ENCODE measurements at regions not wholly inside any gene's neighbourhood (a gene's known extent, or its start where the extent isn't known, plus 50 kb on each side); places are given as distances from the start of the nearest gene placed in this dataset.

GRCh38 chr17:36707904-36708303 lies 106.5 kb downstream of the MRM1 start:
- intact Hi-C loops (cut with DNase I), result no loop called here
- Histone ChIP-seq H3K4me1 (peaks cover 0 to 3% of the 10 kb centered on the region in 2 donors), H3K27me3 (no peaks in the 10 kb centered on the region), H3K27ac (no peak overlapping the region), H3K4me3 (replicated peaks in 1 of 3) (no peak overlapping the region), H3K36me3 (no peaks in the 10 kb centered on the region), H3K9me3 (no peaks in the 10 kb centered on the region)
- TF ChIP-seq POLR2A (IDR thresholded peaks at IDR 0.05), result no peak
- TF ChIP-seq CTCF (IDR thresholded peaks at IDR 0.05), result no peak
- no peak for DNase-seq
- WGBS, 2 donors, result 96 to 98% methylated on average over 3 of the region's 3 CpGs

GRCh38 chr17:36714789-36715188 lies 113.4 kb downstream of the MRM1 start:
- no peak for DNase-seq
- H3K36me3 ChIP-seq, result no peaks in the 10 kb centered on the region
- TF ChIP-seq CTCF (IDR thresholded peaks at IDR 0.05) (no peak), POLR2A (IDR thresholded peaks at IDR 0.05) (no peak)
- no peak overlapping the region for H3K4me3 ChIP-seq (replicated peaks in 1 of 3)
- intact Hi-C loops (cut with DNase I), result no loop called here
- WGBS, 2 donors, result 79 to 80% methylated on average over 6 of the region's 6 CpGs
- no peaks in the 10 kb centered on the region for H3K27me3 ChIP-seq
- no peaks in the 10 kb centered on the region for H3K4me1 ChIP-seq
- no peaks in the 10 kb centered on the region for H3K9me3 ChIP-seq
- no peak overlapping the region for H3K27ac ChIP-seq

- Histone ChIP-seq H3K36me3 (no peaks in the 10 kb centered on the region), H3K9me3 (no peaks in the 10 kb centered on the region)
- intact Hi-C loops (cut with DNase I), result no loop called here
These were observed 114.6 kb downstream of the MRM1 start for GRCh38 chr17:36715951-36716350.

GRCh38 chr17:36717088-36717487 lies 115.7 kb downstream of the MRM1 start:
- TF ChIP-seq POLR2A (IDR thresholded peaks at IDR 0.05), result no peak
- no peak for TF ChIP-seq CTCF (IDR thresholded peaks at IDR 0.05)
- 76 to 77% methylated on average over 3 of the region's 3 CpGs for WGBS, 2 donors
- no peaks in the 10 kb centered on the region for H3K27me3 ChIP-seq
- no peak overlapping the region for H3K27ac ChIP-seq
- no peaks in the 10 kb centered on the region for H3K9me3 ChIP-seq
- no peaks in the 10 kb centered on the region for H3K36me3 ChIP-seq
- H3K4me1 ChIP-seq, result peaks cover 0 to 4% of the 10 kb centered on the region in 2 donors
- intact Hi-C loops (cut with DNase I), result no loop called here
- no peak overlapping the region for H3K4me3 ChIP-seq (replicated peaks in 1 of 3)
- DNase-seq, result no peak

More at GRCh38 chr17:36715951-36716350, 114.6 kb downstream of the MRM1 start:
- DNase-seq, result no peak
- TF ChIP-seq CTCF (IDR thresholded peaks at IDR 0.05) (no peak), POLR2A (IDR thresholded peaks at IDR 0.05) (no peak)
- Histone ChIP-seq H3K4me3 (replicated peaks in 1 of 3) (no peak overlapping the region), H3K27me3 (no peaks in the 10 kb centered on the region), H3K4me1 (no peaks in the 10 kb centered on the region), H3K27ac (no peak overlapping the region)
- 80 to 87% methylated on average over 7 of the region's 7 CpGs for WGBS, 2 donors

- no peak for TF ChIP-seq POLR2A (IDR thresholded peaks at IDR 0.05)
- Histone ChIP-seq H3K4me1 (peaks cover 5 to 9% of the 10 kb centered on the region in 2 donors), H3K4me3 (replicated peaks in 1 of 3) (no peak overlapping the region), H3K27me3 (no peaks in the 10 kb centered on the region), H3K9me3 (no peaks in the 10 kb centered on the region), H3K27ac (no peak overlapping the region), H3K36me3 (no peaks in the 10 kb centered on the region)
- no peak for DNase-seq
- intact Hi-C loops (cut with DNase I), result no loop called here
- WGBS, 2 donors, result 96 to 98% methylated on average over 4 of the region's 4 CpGs
These were observed 118.7 kb downstream of the MRM1 start for GRCh38 chr17:36720131-36720530.

All from thyroid gland (tissue), 4 donors.